Esophagus muscularis mucosa (tissue), 4 donors: ENCODE measurements at regions not wholly inside any gene's neighbourhood (a gene's known extent, or its start where the extent isn't known, plus 50 kb on each side); places are given as distances from the start of the nearest gene placed in this dataset.

Experiments used
- CTCF ChIP-seq, 3 experiments: fragments of 200-600 bp in 2 of 3; fragments of 450-650 bp in 1 of 3; sonication (generic) in 2 of 3; IDR thresholded peaks; one replicate each; pipeline ENCODE4 v1.5.1; 2017 to 2019; ENCODE audit warnings: antibody characterized with exemption in 3 of 3, mild to moderate bottlenecking in 2 of 3, moderate library complexity in 1 of 3
- EP300 ChIP-seq: sonication (generic); formaldehyde crosslinking; IDR thresholded peaks from one replicate; pipeline ENCODE4 v1.6.1; 2017; ENCODE audit warnings: antibody characterized with exemption
- POLR2A ChIP-seq: fragments of 450-650 bp; IDR thresholded peaks from one replicate; pipeline ENCODE4 v1.6.1; 2017; ENCODE audit warnings: antibody characterized with exemption, moderate library complexity, mild to moderate bottlenecking, low read depth
- POLR2AphosphoS5 ChIP-seq, 2 donors: sonication (generic); formaldehyde crosslinking; IDR thresholded peaks; one replicate each; pipeline ENCODE4 v1.6.1; 2017; ENCODE audit warnings: antibody characterized with exemption in 2 of 2

- TF ChIP-seq EP300 = no peak
- TF ChIP-seq CTCF (IDR thresholded peaks at IDR 0.05) = no peak
- no peak for TF ChIP-seq POLR2A
- TF ChIP-seq POLR2AphosphoS5 (IDR thresholded peaks at IDR 0.05) = no peak
Measured at GRCh38 chr15:25056484-25057425, 102.0 kb downstream of the SNRPN start.
